ENCODE measurements at regions not wholly inside any gene's neighbourhood (a gene's known extent, or its start where the extent isn't known, plus 50 kb on each side); places are given as distances from the start of the nearest gene placed in this dataset.

DNA sequence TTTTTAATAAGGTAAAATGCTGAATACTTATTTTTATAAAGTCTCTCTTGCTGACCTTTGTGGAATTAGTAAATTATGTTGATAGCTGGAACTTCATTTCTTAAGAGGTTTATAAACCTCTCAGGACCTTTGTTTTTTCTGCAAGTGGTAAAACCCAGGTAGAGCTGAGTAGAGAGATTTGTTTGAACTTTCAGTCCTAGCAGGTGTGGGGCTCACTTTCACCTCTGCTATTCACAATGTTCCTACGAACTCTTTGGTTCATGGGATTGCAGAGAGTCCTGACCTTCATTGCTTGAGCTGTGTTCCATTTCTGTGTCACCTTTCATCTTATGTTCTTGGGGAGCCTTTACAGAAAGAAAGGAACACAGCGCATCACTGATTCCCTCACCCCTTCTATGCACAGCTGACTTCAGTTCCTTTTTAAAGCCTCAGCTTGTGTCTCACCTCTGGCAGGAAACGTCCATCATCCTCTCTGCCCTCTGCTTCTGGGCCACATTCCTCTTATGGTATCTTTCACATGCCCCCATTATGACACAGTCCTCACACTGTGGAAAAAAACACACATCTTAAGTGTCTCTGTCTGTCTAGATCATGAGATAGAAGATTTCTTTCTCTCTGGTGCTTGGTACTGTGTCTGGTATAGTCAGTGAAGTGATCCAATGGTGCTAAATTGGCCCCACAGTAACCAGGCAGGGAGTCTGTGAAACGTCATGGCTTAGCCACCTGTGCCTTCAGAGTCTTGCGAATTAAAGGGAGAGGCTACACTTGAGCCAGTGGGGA lies 262.5 kb upstream of the B3GALT2 start:
- TF ChIP-seq ZC3H10 (CRISPR knock-in tag; IDR thresholded peaks at IDR 0.05) = no peak
- TF ChIP-seq ZNF8 (CRISPR knock-in tag; IDR thresholded peaks at IDR 0.05) = no peak
- no peak for TF ChIP-seq CSDC2 (CRISPR knock-in tag; IDR thresholded peaks at IDR 0.05)
